Choroid plexus epithelial cell (primary cell): ENCODE measurements at regions not wholly inside any gene's neighbourhood (a gene's known extent, or its start where the extent isn't known, plus 50 kb on each side); places are given as distances from the start of the nearest gene placed in this dataset.
"Not testable (repeated sequence)": the region's sequence is repeated elsewhere in the genome, so short reads cannot be mapped to it uniquely, and the experiment has no call there.

ENCODE experiments used
- DNase-seq: peaks from one replicate; pipeline ENCODE4 v3.0.0-alpha.2; 2010; ENCODE audit warnings: low read depth
- H3K4me3 ChIP-seq: 2 replicates; pipeline ENCODE4 v1.5.1; 2011; ENCODE audit warnings: low read depth, mild to moderate bottlenecking, control low read depth, low read length, moderate library complexity
- CTCF ChIP-seq: conservative IDR thresholded peaks from 2 replicates; pipeline ENCODE4 v1.5.1; 2011; ENCODE audit warnings: low read depth, mild to moderate bottlenecking, control low read depth, inconsistent platforms, low read length, moderate library complexity

- no peak for TF ChIP-seq CTCF
- H3K4me3 ChIP-seq: no peak overlapping the region
- no peak for DNase-seq
Measured at GRCh38 chr10:118812393-118812740, 57.6 kb upstream of the CACUL1 start.

GRCh38 chr10:118813001-118813400, 58.2 kb upstream of the CACUL1 start:
- H3K4me3 ChIP-seq, DNase-seq: not testable (repeated sequence)

- TF ChIP-seq CTCF: no peak
- H3K4me3 ChIP-seq: no peak overlapping the region
- DNase-seq: no peak
Measured at GRCh38 chr10:118816471-118817168, 61.9 kb upstream of the CACUL1 start.

GRCh38 chr10:118817328-118818068, 62.7 kb upstream of the CACUL1 start:
- no peak for DNase-seq
- H3K4me3 ChIP-seq: no peak overlapping the region
- TF ChIP-seq CTCF: no peak

- no peak overlapping the region for H3K4me3 ChIP-seq
- no peak for TF ChIP-seq CTCF
- no peak for DNase-seq
Measured at GRCh38 chr10:118818621-118819221, 64.0 kb upstream of the CACUL1 start.

GRCh38 chr10:118820326-118821116, 65.8 kb upstream of the CACUL1 start:
- no peak for TF ChIP-seq CTCF
- H3K4me3 ChIP-seq: no peak overlapping the region
- no peak for DNase-seq
